HCT116 (cell line): ENCODE measurements at regions not wholly inside any gene's neighbourhood (a gene's known extent, or its start where the extent isn't known, plus 50 kb on each side); places are given as distances from the start of the nearest gene placed in this dataset.

ENCODE experiments used
- ATAC-seq: fragments of 200-7000 bp; cut with Tn5 transposase; 2 replicates; pipeline ENCODE4 v1.9.1; 2020; ENCODE audit warnings: mild to moderate bottlenecking, moderate library complexity
- BruUV-seq: library from RNA; stranded (reverse); fragments of 400-500 nt; replicated peaks from 2 replicates; lab custom pipeline; 2021; lab: Mats Ljungman, UMichigan
- CTCF ChIA-PET: fragments of 300-600 bp; sonication (Branson Sonifier 250); formaldehyde crosslinking; loops from one replicate; lab custom pipeline; 2021; ENCODE audit warnings: antibody characterized with exemption; lab: Charles Lee
- POLR2A ChIA-PET: fragments of 300-600, 350-600 bp; sonication (Branson Sonifier 250); formaldehyde crosslinking; loops from one replicate; lab custom pipeline; 2021; ENCODE audit warnings: antibody characterized with exemption; lab: Charles Lee
- RAD21 ChIA-PET, 2 experiments: fragments of 300-600 bp; sonication (Branson Sonifier 250); formaldehyde crosslinking; loops; one replicate each; lab custom pipeline; 2023; ENCODE audit warnings: low total read pairs in 2 of 2; ENCODE audit not compliant: uncharacterized antibody in 2 of 2, unreplicated experiment in 2 of 2, low non-redundant PET in 1 of 2; lab: Charles Lee
- DNase-seq: peaks from one replicate; pipeline ENCODE4 v3.0.0-alpha.2; 2010; ENCODE audit warnings: low read depth, low spot score
- H2AFZ ChIP-seq: fragments of 200-600 bp; shearing (Covaris generic), sonication (generic); 2 replicates; pipeline ENCODE4 v1.6.1; 2017; ENCODE audit warnings: low read depth, mixed run types, mixed read lengths, antibody characterized with exemption, low read length; ENCODE audit not compliant: poor library complexity, severe bottlenecking
- H3K27ac ChIP-seq: 2 replicates; pipeline ENCODE4 v1.5.1; 2012; ENCODE audit warnings: low read depth, low read length
- H3K27me3 ChIP-seq: fragments of 200-600 bp; sonication (generic); 2 replicates; pipeline ENCODE4 v1.6.1; 2016; ENCODE audit warnings: mixed run types, low read length, mixed read lengths; ENCODE audit not compliant: insufficient read depth
- H3K36me3 ChIP-seq, 2 experiments: fragments of 200-500 bp in 1 of 2; fragments of 200-600 bp in 1 of 2; sonication (Bioruptor generic) in 1 of 2; sonication (generic) in 1 of 2; 2 replicates each; pipeline versions ENCODE4 v1.5.1 to v1.6.1; 2014 to 2016; ENCODE audit warnings: low read length in 2 of 2, inconsistent platforms in 1 of 2, mixed read lengths in 1 of 2, mixed run types in 1 of 2; ENCODE audit not compliant: insufficient read depth in 2 of 2, control insufficient read depth in 1 of 2
- H3K4me1 ChIP-seq, 2 experiments: fragments of 200-600 bp in 1 of 2; sonication (generic) in 1 of 2; 2 replicates each; pipeline versions ENCODE4 v1.5.1 to v1.6.1; 2012 to 2017; ENCODE audit warnings: low read length in 2 of 2, inconsistent platforms in 1 of 2, mild to moderate bottlenecking in 1 of 2, mixed read lengths in 1 of 2, mixed run types in 1 of 2, moderate library complexity in 1 of 2; ENCODE audit not compliant: insufficient read depth in 2 of 2, control insufficient read depth in 1 of 2
- H3K4me2 ChIP-seq: fragments of 200-600 bp; sonication (generic); 2 replicates; pipeline ENCODE4 v1.6.1; 2017; ENCODE audit warnings: mixed run types, low read length, mixed read lengths
- H3K4me3 ChIP-seq, 2 experiments: fragments of 200-600 bp in 1 of 2; sonication (generic) in 1 of 2; replicated peaks in 1 of 2; 2 replicates each; pipeline ENCODE4 v1.5.1; 2011 to 2016; ENCODE audit warnings: low read length in 2 of 2, control low read depth in 1 of 2, low read depth in 1 of 2, mild to moderate bottlenecking in 1 of 2, mixed read lengths in 1 of 2, mixed run types in 1 of 2
- H3K79me2 ChIP-seq: fragments of 200-600 bp; sonication (generic); 2 replicates; pipeline ENCODE4 v1.6.1; 2017; ENCODE audit warnings: mild to moderate bottlenecking, mixed run types, low read length, moderate library complexity, mixed read lengths; ENCODE audit not compliant: insufficient read depth
- H3K9ac ChIP-seq: fragments of 200-600 bp; sonication (generic); 2 replicates; pipeline ENCODE4 v1.6.1; 2016; ENCODE audit warnings: low read length, mixed read lengths
- H3K9me2 ChIP-seq: fragments of 200-600 bp; sonication (generic), shearing (Covaris generic); 2 replicates; pipeline ENCODE4 v1.6.1; 2017; ENCODE audit warnings: mixed run types, mild to moderate bottlenecking, moderate library complexity; ENCODE audit not compliant: insufficient read depth
- H3K9me3 ChIP-seq, 2 experiments: fragments of 200-500 bp in 1 of 2; fragments of 200-600 bp in 1 of 2; sonication (Bioruptor generic) in 1 of 2; sonication (generic) in 1 of 2; 2 replicates each; pipeline ENCODE4 v1.6.1; 2014 to 2017; ENCODE audit warnings: low read length in 2 of 2, mixed read lengths in 2 of 2, inconsistent platforms in 1 of 2, low read depth in 1 of 2, mild to moderate bottlenecking in 1 of 2, mixed run types in 1 of 2, moderate library complexity in 1 of 2; ENCODE audit not compliant: control insufficient read depth in 1 of 2, insufficient read depth in 1 of 2
- H4K20me1 ChIP-seq: fragments of 200-600 bp; sonication (generic), shearing (Covaris generic); 2 replicates; pipeline ENCODE4 v1.6.1; 2017; ENCODE audit warnings: mixed run types, mild to moderate bottlenecking, moderate library complexity; ENCODE audit not compliant: insufficient read depth
- CBX3 ChIP-seq: IDR thresholded peaks from 2 replicates; pipeline ENCODE4 v1.6.1; 2012; ENCODE audit warnings: low read depth
- CEBPB ChIP-seq: IDR thresholded peaks from 2 replicates; pipeline ENCODE4 v1.6.1; 2012; ENCODE audit warnings: low read depth
- ELF1 ChIP-seq: IDR thresholded peaks from 2 replicates; pipeline ENCODE4 v1.6.1; 2012; ENCODE audit warnings: low read depth, borderline replicate concordance
- EZH2 ChIP-seq: fragments of 200-600 bp; sonication (generic); IDR thresholded peaks from 2 replicates; pipeline ENCODE4 v1.6.1; 2017; ENCODE audit warnings: antibody characterized with exemption, mixed run types
- EZH2phosphoT487 ChIP-seq: fragments of 200-600 bp; IDR thresholded peaks from 2 replicates; pipeline ENCODE4 v1.6.1; 2018; ENCODE audit warnings: antibody characterized with exemption, borderline replicate concordance
- FOSL1 ChIP-seq: IDR thresholded peaks from 2 replicates; pipeline ENCODE4 v1.6.1; 2012; ENCODE audit warnings: low read depth
- JUND ChIP-seq: IDR thresholded peaks from 2 replicates; pipeline ENCODE4 v1.6.1; 2012
- MAX ChIP-seq: IDR thresholded peaks from 2 replicates; pipeline ENCODE4 v1.6.1; 2012
- POLR2A ChIP-seq: IDR thresholded peaks from 2 replicates; pipeline ENCODE4 v1.7.0; 2011; ENCODE audit warnings: borderline replicate concordance; ENCODE audit not compliant: insufficient read depth, insufficient read length; ENCODE audit errors: extremely low read depth
- RAD21 ChIP-seq: IDR thresholded peaks from 2 replicates; pipeline ENCODE4 v1.6.1; 2012; ENCODE audit warnings: low read depth, mild to moderate bottlenecking
- REST ChIP-seq: IDR thresholded peaks from 2 replicates; pipeline ENCODE4 v1.6.1; 2012; ENCODE audit warnings: low read depth
- SIN3A ChIP-seq: IDR thresholded peaks from 2 replicates; pipeline ENCODE4 v1.6.1; 2012; ENCODE audit warnings: low read depth
- SP1 ChIP-seq: IDR thresholded peaks from 2 replicates; pipeline ENCODE4 v1.6.1; 2012; ENCODE audit warnings: low read depth
- SRF ChIP-seq: IDR thresholded peaks from 2 replicates; pipeline ENCODE4 v1.6.1; 2012; ENCODE audit warnings: low read depth
- TCF7L2 ChIP-seq: IDR thresholded peaks from 2 replicates; pipeline ENCODE4 v1.7.0; 2011; ENCODE audit warnings: borderline replicate concordance, inconsistent platforms; ENCODE audit not compliant: insufficient read depth, insufficient read length; ENCODE audit errors: extremely low read depth
- YY1 ChIP-seq: IDR thresholded peaks from 2 replicates; pipeline ENCODE4 v1.6.1; 2011; ENCODE audit warnings: low read length, low read depth, moderate library complexity, mild to moderate bottlenecking; ENCODE audit not compliant: insufficient replicate concordance; ENCODE audit errors: extremely low read depth
- ZBTB33 ChIP-seq: IDR thresholded peaks from 2 replicates; pipeline ENCODE4 v1.6.1; 2011; ENCODE audit warnings: mild to moderate bottlenecking, low read length, moderate library complexity; ENCODE audit not compliant: insufficient replicate concordance; ENCODE audit errors: extremely low read depth
- ZFX ChIP-seq: fragments of 450-650 bp; IDR thresholded peaks from 2 replicates; pipeline ENCODE4 v1.6.1; 2017
- ZNF274 ChIP-seq: fragments of 200-500 bp; sonication (Bioruptor generic); IDR thresholded peaks from 2 replicates; pipeline ENCODE4 v1.6.1; 2014; ENCODE audit warnings: mild to moderate bottlenecking, low read depth, low read length, inconsistent platforms
- intact Hi-C: fragments of 100-400 bp; cut with micrococcal nuclease; formaldehyde crosslinking; loops from 2 replicates; pipeline ENCODE4 v1.10.0; 2022

GRCh38 chr11:128151780-128152179 lies 435.6 kb downstream of the ETS1 start:
- DNase-seq = no peak
- no peak overlapping the region for H3K4me2 ChIP-seq
- H3K9ac ChIP-seq = no peak overlapping the region
- H3K9me2 ChIP-seq = no peaks in the 10 kb centered on the region
- H3K4me1 ChIP-seq = no peaks in the 10 kb centered on the region
- no TSS peak for BruUV-seq
- ChIA-PET CTCF (no interaction called here), RAD21 (no interaction called here), POLR2A (no interaction called here)
- no peak overlapping the region for H2AFZ ChIP-seq
- no peaks in the 10 kb centered on the region for H4K20me1 ChIP-seq
- no peak overlapping the region for H3K4me3 ChIP-seq
- no peak for ATAC-seq
- H3K36me3 ChIP-seq = no peaks in the 10 kb centered on the region
- intact Hi-C loops = no loop called here
- peaks cover 36% of the 10 kb centered on the region for H3K27me3 ChIP-seq
- no peak overlapping the region for H3K27ac ChIP-seq
- no peaks in the 10 kb centered on the region for H3K9me3 ChIP-seq
- TF ChIP-seq FOSL1 = no peak
- TF ChIP-seq ELF1 = no peak
- TF ChIP-seq EZH2phosphoT487 = no peak
- no peak for TF ChIP-seq SP1
- no peak for TF ChIP-seq ZNF274
- TF ChIP-seq RAD21 = no peak
- TF ChIP-seq REST = no peak
- TF ChIP-seq CBX3 = no peak
- no peak for TF ChIP-seq MAX
- TF ChIP-seq ZBTB33 = no peak
- no peak for TF ChIP-seq SRF
- no peak for TF ChIP-seq EZH2
- no peak for TF ChIP-seq POLR2A
- no peak for TF ChIP-seq CEBPB
- no peak for TF ChIP-seq SIN3A
- TF ChIP-seq TCF7L2 = no peak
- no peak for TF ChIP-seq JUND
- no peak for TF ChIP-seq YY1
- TF ChIP-seq ZFX = no peak
- no peaks in the 10 kb centered on the region for H3K79me2 ChIP-seq
